GM12864 (cell line): ENCODE measurements at regions not wholly inside any gene's neighbourhood (a gene's known extent, or its start where the extent isn't known, plus 50 kb on each side); places are given as distances from the start of the nearest gene placed in this dataset.

ENCODE experiments used
- DNase-seq: peaks from one replicate; pipeline ENCODE4 v3.0.0-alpha.2; 2011; ENCODE audit warnings: low read depth
- H3K4me3 ChIP-seq: 2 replicates; pipeline ENCODE4 v1.5.1; 2011; ENCODE audit warnings: mild to moderate bottlenecking, low read depth, low read length, control low read depth
- TF ChIP-seq, protein P1 (sequence below): IDR thresholded peaks from 2 replicates; pipeline ENCODE4 v1.5.1; 2011; ENCODE audit warnings: low read depth, mild to moderate bottlenecking, moderate library complexity, low read length, control low read depth, inconsistent platforms; ENCODE audit errors: missing control alignments

DNA sequence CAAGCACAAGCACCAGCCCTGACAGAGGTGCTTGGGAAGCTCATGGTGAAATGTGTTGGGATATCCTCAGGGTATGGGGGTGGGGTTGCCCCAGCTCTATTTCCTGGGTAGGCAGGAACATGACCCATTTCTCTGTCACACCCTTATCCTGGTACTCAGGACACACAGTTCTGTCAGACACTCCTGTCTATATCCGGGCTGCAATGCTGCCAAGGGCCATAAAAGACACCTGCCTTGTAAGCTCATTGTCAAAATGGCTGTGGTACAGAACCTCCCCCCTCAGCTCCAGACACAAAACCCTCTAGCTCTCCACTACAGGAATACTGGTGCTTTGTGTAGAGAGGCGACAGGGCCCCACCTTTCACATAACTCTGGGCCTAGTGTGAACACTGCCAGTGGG is 636.7 kb downstream of the PLA2G4A start:
- DNase-seq, result no peak
- TF ChIP-seq, protein P1, sequence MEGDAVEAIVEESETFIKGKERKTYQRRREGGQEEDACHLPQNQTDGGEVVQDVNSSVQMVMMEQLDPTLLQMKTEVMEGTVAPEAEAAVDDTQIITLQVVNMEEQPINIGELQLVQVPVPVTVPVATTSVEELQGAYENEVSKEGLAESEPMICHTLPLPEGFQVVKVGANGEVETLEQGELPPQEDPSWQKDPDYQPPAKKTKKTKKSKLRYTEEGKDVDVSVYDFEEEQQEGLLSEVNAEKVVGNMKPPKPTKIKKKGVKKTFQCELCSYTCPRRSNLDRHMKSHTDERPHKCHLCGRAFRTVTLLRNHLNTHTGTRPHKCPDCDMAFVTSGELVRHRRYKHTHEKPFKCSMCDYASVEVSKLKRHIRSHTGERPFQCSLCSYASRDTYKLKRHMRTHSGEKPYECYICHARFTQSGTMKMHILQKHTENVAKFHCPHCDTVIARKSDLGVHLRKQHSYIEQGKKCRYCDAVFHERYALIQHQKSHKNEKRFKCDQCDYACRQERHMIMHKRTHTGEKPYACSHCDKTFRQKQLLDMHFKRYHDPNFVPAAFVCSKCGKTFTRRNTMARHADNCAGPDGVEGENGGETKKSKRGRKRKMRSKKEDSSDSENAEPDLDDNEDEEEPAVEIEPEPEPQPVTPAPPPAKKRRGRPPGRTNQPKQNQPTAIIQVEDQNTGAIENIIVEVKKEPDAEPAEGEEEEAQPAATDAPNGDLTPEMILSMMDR, result no peak
- no peak overlapping the region for H3K4me3 ChIP-seq

DNA sequence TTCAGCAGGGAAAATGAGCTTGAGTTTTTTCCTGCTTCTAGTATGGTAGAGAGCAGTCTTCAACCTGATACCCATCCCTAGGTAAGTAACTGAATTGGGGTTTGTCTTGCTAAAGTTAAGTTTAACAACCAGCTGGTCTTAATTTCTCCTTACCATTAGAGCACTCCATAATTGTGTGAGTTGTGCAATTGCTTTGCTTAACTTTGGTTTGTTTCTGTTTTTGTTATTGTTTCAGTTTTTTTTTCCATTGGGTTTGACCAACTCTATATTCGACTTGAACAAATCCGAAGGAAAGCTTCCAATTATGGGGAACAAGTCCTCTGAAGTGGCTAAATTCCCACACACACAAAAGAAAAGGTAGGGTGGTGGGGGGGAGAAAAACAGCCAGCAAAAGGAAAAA is 641.1 kb downstream of the PLA2G4A start:
- no peak for DNase-seq
- TF ChIP-seq, protein P1, result no peak
- no peak overlapping the region for H3K4me3 ChIP-seq

DNA sequence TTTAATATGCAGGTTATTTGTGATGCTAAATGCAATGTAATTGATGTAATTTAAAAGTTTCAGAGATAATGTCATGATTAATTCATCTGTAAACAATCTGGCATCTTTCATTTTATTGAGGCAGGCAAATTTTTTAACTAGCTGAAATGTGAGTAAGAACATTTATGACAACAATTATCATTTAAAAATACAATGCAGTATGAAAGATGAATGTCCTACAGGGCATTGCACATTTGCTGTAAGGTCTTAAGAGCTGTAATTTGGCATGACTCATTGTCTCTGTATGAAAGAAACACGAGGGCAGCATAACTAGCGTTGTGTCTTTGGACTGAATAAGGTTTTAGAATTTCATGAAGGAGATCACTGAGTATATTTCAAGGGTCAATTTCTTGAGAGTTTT is 642.8 kb downstream of the PLA2G4A start:
- no peak overlapping the region for H3K4me3 ChIP-seq
- TF ChIP-seq, protein P1, result no peak
- DNase-seq, result no peak

DNA sequence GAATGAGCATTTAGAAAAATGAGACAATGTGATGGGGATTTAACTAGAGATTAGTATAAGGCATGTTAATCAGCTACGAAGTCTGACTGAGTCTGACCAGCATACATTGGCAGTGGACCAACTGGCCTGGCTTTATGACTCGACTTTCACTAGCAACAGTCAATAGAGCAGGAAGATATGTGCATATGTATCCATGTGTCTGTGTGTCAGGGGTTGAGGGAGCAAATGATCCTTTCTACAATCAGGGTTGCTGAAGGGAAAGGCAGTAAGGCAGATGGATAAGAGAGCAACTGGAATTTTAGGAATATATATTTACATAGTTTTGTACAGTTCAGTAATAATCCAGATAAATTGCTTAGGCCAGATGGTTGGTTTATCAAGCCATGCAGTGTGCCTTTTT is 645.6 kb downstream of the PLA2G4A start:
- no peak for DNase-seq
- H3K4me3 ChIP-seq, result no peak overlapping the region
- TF ChIP-seq, protein P1, result no peak

DNA sequence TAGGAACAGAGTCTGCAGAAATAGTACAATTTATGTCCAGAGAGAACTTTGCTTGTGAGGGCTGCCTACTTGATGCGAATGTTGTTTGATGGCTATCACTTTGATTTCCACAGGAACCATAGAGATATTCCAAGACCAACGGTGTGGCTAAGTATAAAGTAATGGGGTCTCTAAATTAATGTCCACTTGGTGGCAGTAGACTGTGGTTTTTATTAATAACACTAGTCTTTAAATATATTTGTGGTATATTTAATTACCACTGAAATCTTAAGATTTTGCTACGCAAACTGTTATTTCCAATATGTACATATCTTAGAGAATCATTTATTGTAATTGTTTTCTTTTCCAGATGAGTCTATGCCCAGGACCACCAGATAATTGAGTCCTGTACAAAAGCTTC is 647.9 kb downstream of the PLA2G4A start:
- TF ChIP-seq, protein P1, result no peak

DNA sequence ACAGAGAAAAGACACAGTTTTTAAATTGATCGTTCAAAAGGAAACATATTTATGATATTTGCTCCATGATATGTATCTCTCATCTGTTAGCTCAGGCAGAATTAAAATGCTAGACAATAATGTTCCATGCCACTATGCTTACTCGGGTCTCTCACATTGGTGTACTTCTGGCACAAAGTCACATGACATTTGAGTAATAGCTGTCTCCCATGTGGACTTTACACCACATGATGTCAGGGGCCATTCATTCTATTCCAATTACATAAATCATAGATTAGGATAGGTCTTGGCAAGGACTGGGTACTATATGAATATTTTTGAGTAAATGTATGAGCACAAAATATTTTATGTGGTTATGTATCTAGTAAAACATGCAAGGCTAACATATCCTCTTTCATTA is 648.4 kb downstream of the PLA2G4A start:
- DNase-seq, result no peak
- TF ChIP-seq, protein P1, result no peak
- no peak overlapping the region for H3K4me3 ChIP-seq

More for the DNA sequence above, 647.9 kb downstream of the PLA2G4A start:
- no peak for DNase-seq
- no peak overlapping the region for H3K4me3 ChIP-seq

DNA sequence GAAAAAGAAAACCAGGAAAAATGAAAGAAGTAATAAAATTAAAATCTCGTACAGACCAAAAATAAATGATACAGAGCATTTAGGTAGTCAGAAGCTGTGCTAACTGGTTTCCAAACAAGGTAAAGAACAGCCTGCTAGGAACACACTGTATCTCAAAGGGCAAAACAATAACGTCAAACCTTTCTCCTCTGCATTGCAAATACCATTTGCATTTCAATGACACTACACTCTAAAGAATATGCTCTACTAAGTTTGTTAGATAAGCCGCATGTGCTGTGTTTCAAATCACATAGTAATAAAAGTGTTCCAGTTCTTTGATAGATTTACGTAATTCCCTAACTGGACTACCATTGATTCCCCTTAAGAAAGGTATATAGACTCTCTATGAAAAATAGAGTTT is 648.8 kb downstream of the PLA2G4A start:
- DNase-seq, result no peak
- TF ChIP-seq, protein P1, result no peak

More for the DNA sequence above, 648.8 kb downstream of the PLA2G4A start:
- H3K4me3 ChIP-seq, result no peak overlapping the region
